K562 (cell line): ENCODE measurements at regions not wholly inside any gene's neighbourhood (a gene's known extent, or its start where the extent isn't known, plus 50 kb on each side); places are given as distances from the start of the nearest gene placed in this dataset.

Experiments used
- ATAC-seq: fragments of 200-7000 bp; cut with Tn5 transposase; 3 replicates; pipeline ENCODE4 v1.9.1; 2020; ENCODE audit warnings: moderate library complexity
- BruUV-seq: library from RNA; stranded (reverse); fragments of 400-500 nt; replicated peaks from 2 replicates; lab custom pipeline; 2021; lab: Mats Ljungman, UMichigan
- CTCF ChIA-PET: fragments of 300-600 bp; formaldehyde crosslinking; extraction: SDS; loops from one replicate; lab custom pipeline; 2021; ENCODE audit warnings: low intra/inter-chr PET ratio; lab: Yijun Ruan, JAX
- POLR2A ChIA-PET: fragments of 300-600, 350-650 bp; sonication (Branson Sonifier 250); formaldehyde crosslinking; extraction: SDS; loops from one replicate; lab custom pipeline; 2021; ENCODE audit warnings: antibody characterized with exemption, inconsistent platforms; lab: Yijun Ruan, JAX
- DNase-seq, 4 experiments: peaks; one replicate each; pipeline versions ENCODE4 v3.0.0 to v3.0.0-alpha.2; 2011 to 2018; ENCODE audit warnings: low spot score in 3 of 4, mixed read lengths in 3 of 4; ENCODE audit errors: extremely low read depth in 1 of 4
- FAIRE-seq: peaks from 2 replicates; lab custom pipeline; 2011; peaks lifted over from hg19 to GRCh38; lab: Jason Lieb, UNC
- H2AFZ ChIP-seq: 2 replicates; pipeline ENCODE4 v1.6.0; 2011; ENCODE audit warnings: low read depth, low read length, control low read depth, inconsistent platforms
- H3K27ac ChIP-seq: fragments of 200-600 bp; 3 replicates; pipeline ENCODE4 v1.8.0; 2011; ENCODE audit warnings: low read depth, mild to moderate bottlenecking, control low read depth, inconsistent platforms, low read length, moderate library complexity, mixed read lengths; ENCODE audit errors: extremely low read depth
- H3K27me3 ChIP-seq, 2 experiments: fragments of 300-600 bp in 1 of 2; 2 replicates in 1 of 2; 3 replicates in 1 of 2; pipeline versions ENCODE4 v1.6.0 to v1.8.0; 2011; ENCODE audit warnings: inconsistent platforms in 2 of 2, low read length in 2 of 2, mild to moderate bottlenecking in 1 of 2, mixed read lengths in 1 of 2, moderate library complexity in 1 of 2; ENCODE audit not compliant: control insufficient read depth in 2 of 2, insufficient read depth in 2 of 2
- H3K36me3 ChIP-seq: fragments of 300-600 bp; 3 replicates; pipeline ENCODE4 v1.8.0; 2011; ENCODE audit warnings: mild to moderate bottlenecking, low read length, inconsistent platforms; ENCODE audit not compliant: control insufficient read depth, insufficient read depth
- H3K4me1 ChIP-seq, 2 experiments: fragments of 200-600 bp in 1 of 2; replicated peaks in 1 of 2; 2 replicates in 1 of 2; 3 replicates in 1 of 2; pipeline versions ENCODE4 v1.5.1 to v1.8.0; 2011; ENCODE audit warnings: inconsistent platforms in 2 of 2, low read length in 2 of 2, mild to moderate bottlenecking in 1 of 2, mixed read lengths in 1 of 2, moderate library complexity in 1 of 2; ENCODE audit not compliant: control insufficient read depth in 2 of 2, insufficient read depth in 2 of 2
- H3K4me2 ChIP-seq: 2 replicates; pipeline ENCODE4 v1.6.1; 2011; ENCODE audit warnings: low read length, control low read depth, inconsistent platforms, mixed read lengths; ENCODE audit not compliant: insufficient read depth
- H3K4me3 ChIP-seq: fragments of 200-600 bp; sonication (generic), shearing (Covaris generic); 2 replicates; pipeline ENCODE4 v1.5.1; 2016; ENCODE audit warnings: control low read depth, inconsistent platforms
- H3K79me2 ChIP-seq: fragments of 200-600 bp; 3 replicates; pipeline ENCODE4 v1.8.0; 2011; ENCODE audit warnings: low read length, inconsistent platforms; ENCODE audit not compliant: control insufficient read depth, insufficient read depth
- H3K9ac ChIP-seq, 2 experiments: 2 replicates each; pipeline versions ENCODE4 v1.6.0 to v1.6.1; 2011; ENCODE audit warnings: low read depth in 2 of 2, low read length in 2 of 2, control low read depth in 1 of 2, inconsistent platforms in 1 of 2, mild to moderate bottlenecking in 1 of 2, mixed read lengths in 1 of 2; ENCODE audit not compliant: insufficient read depth in 1 of 2
- H3K9me1 ChIP-seq: one replicate; pipeline ENCODE4 v1.6.0; 2011; ENCODE audit warnings: inconsistent platforms, mild to moderate bottlenecking, low read length, moderate library complexity; ENCODE audit not compliant: control insufficient read depth, insufficient read depth
- H3K9me3 ChIP-seq: replicated peaks from 2 replicates; pipeline ENCODE4 v1.5.1; 2011; ENCODE audit warnings: low read depth, low read length, inconsistent platforms; ENCODE audit not compliant: control insufficient read depth, insufficient read depth
- H4K20me1 ChIP-seq: replicated peaks from 2 replicates; pipeline ENCODE4 v1.6.1; 2011; ENCODE audit warnings: low read length, inconsistent platforms, mixed read lengths; ENCODE audit not compliant: control insufficient read depth, insufficient read depth
- FOXA1 ChIP-seq: fragments of 450-650 bp; IDR thresholded peaks from 2 replicates; pipeline ENCODE4 v1.6.1; 2016; ENCODE audit warnings: mild to moderate bottlenecking, borderline replicate concordance
- GTF3C2 ChIP-seq: IDR thresholded peaks from 3 replicates; pipeline ENCODE4 v1.6.1; 2011; ENCODE audit warnings: borderline replicate concordance, mild to moderate bottlenecking, moderate library complexity; ENCODE audit not compliant: insufficient read length; ENCODE audit errors: extremely low read depth
- MYNN ChIP-seq, 2 experiments: sonication (generic); formaldehyde crosslinking in 1 of 2; IDR thresholded peaks; 2 replicates each; pipeline versions ENCODE4 v1.5.0 to v1.6.1; 2016 to 2020; ENCODE audit warnings: antibody characterized with exemption in 1 of 2, missing genetic modification reagents in 1 of 2
- NCOR1 ChIP-seq: fragments of 450-650 bp; IDR thresholded peaks from 2 replicates; pipeline ENCODE4 v1.6.1; 2016; ENCODE audit warnings: mild to moderate bottlenecking, moderate library complexity
- NFIC ChIP-seq: fragments of 450-650 bp; IDR thresholded peaks from 2 replicates; pipeline ENCODE4 v1.6.1; 2017; ENCODE audit warnings: mild to moderate bottlenecking, inconsistent platforms
- ZHX1 ChIP-seq: fragments of 150-350 bp; conservative IDR thresholded peaks from 2 replicates; pipeline ENCODE4 v1.6.1; 2014; ENCODE audit warnings: low read length
- ZNF263 ChIP-seq: sonication (generic); formaldehyde crosslinking; IDR thresholded peaks from 2 replicates; pipeline ENCODE4 v1.8.0; 2022; ENCODE audit warnings: mild to moderate bottlenecking, missing genetic modification reagents, borderline replicate concordance
- ZNF668 ChIP-seq: fragments of 250-450 bp; sonication (Bioruptor Pico); IDR thresholded peaks from 2 replicates; pipeline ENCODE4 v1.8.0; 2022; ENCODE audit warnings: mild to moderate bottlenecking, inconsistent platforms
- ZNF707 ChIP-seq: fragments of 250-450 bp; sonication (Bioruptor Pico); conservative IDR thresholded peaks from 2 replicates; pipeline ENCODE4 v1.8.0; 2022; ENCODE audit warnings: inconsistent platforms, mild to moderate bottlenecking, moderate library complexity
- WGBS: fragments of 100-300 bp; shearing (Covaris generic); methylation state at CpG from one replicate; pipeline ENCODE4 v1.1.6; 2016; ENCODE audit warnings: low coverage, mixed read lengths; ENCODE audit not compliant: insufficient coverage; ENCODE audit errors: missing lambda C conversion rate; 5-methylcytosine and 5-hydroxymethylcytosine counted together
- in situ Hi-C: fragments of 300-500 bp; cut with MboI; formaldehyde crosslinking; loops from 4 replicates; pipeline ENCODE4 v1.15.0; 2018; ENCODE audit warnings: inconsistent platforms, mixed read lengths
- intact Hi-C: fragments of 100-400 bp; cut with micrococcal nuclease; formaldehyde crosslinking; loops from 2 replicates; pipeline ENCODE4 v1.14.2; 2022
- TF ChIP-seq, protein P1 (sequence below): sonication (generic); formaldehyde crosslinking; IDR thresholded peaks from 2 replicates; pipeline ENCODE4 v1.8.0; 2022; ENCODE audit warnings: mild to moderate bottlenecking, missing genetic modification reagents
- TF ChIP-seq, protein P2 (sequence below): fragments of 250-450 bp; sonication (Bioruptor Pico); IDR thresholded peaks from 2 replicates; pipeline ENCODE4 v1.6.1; 2021; ENCODE audit warnings: mild to moderate bottlenecking

- Histone ChIP-seq H3K9ac (no peak overlapping the region), H4K20me1 (no peaks in the 10 kb centered on the region), H3K4me1 (no peaks in the 10 kb centered on the region; a peak in 1 of 5 replicates), H3K36me3 (no peaks in the 10 kb centered on the region), H3K79me2 (no peaks in the 10 kb centered on the region), H3K27ac (no peak overlapping the region), H3K9me1 (no peaks in the 10 kb centered on the region), H2AFZ (no peak overlapping the region), H3K27me3 (no peaks in the 10 kb centered on the region), H3K4me2 (no peak overlapping the region), H3K4me3 (no peak overlapping the region), H3K9me3 (no peaks in the 10 kb centered on the region)
- intact Hi-C loops (no loop called here), in situ Hi-C loops (no loop called here)
- CTCF ChIA-PET: no interaction called here
- DNase-seq: no peak
- WGBS: 6% methylated on average over 6 of the region's 6 CpGs
- FAIRE-seq: no peak
- POLR2A ChIA-PET: interaction anchor here (0.8 kb wide), 1 partner anchor 9 kb away, joined by 4 read pairs; no protein-coding TSS in a partner anchor
- no TSS peak for BruUV-seq
- ATAC-seq: no peak
- TF ChIP-seq ZHX1: no peak
- TF ChIP-seq FOXA1: no peak
- no peak for TF ChIP-seq ZNF263 (CRISPR knock-in tag)
- no peak for TF ChIP-seq ZNF668 (CRISPR knock-in tag)
- no peak for TF ChIP-seq GTF3C2
- TF ChIP-seq, protein P1, sequence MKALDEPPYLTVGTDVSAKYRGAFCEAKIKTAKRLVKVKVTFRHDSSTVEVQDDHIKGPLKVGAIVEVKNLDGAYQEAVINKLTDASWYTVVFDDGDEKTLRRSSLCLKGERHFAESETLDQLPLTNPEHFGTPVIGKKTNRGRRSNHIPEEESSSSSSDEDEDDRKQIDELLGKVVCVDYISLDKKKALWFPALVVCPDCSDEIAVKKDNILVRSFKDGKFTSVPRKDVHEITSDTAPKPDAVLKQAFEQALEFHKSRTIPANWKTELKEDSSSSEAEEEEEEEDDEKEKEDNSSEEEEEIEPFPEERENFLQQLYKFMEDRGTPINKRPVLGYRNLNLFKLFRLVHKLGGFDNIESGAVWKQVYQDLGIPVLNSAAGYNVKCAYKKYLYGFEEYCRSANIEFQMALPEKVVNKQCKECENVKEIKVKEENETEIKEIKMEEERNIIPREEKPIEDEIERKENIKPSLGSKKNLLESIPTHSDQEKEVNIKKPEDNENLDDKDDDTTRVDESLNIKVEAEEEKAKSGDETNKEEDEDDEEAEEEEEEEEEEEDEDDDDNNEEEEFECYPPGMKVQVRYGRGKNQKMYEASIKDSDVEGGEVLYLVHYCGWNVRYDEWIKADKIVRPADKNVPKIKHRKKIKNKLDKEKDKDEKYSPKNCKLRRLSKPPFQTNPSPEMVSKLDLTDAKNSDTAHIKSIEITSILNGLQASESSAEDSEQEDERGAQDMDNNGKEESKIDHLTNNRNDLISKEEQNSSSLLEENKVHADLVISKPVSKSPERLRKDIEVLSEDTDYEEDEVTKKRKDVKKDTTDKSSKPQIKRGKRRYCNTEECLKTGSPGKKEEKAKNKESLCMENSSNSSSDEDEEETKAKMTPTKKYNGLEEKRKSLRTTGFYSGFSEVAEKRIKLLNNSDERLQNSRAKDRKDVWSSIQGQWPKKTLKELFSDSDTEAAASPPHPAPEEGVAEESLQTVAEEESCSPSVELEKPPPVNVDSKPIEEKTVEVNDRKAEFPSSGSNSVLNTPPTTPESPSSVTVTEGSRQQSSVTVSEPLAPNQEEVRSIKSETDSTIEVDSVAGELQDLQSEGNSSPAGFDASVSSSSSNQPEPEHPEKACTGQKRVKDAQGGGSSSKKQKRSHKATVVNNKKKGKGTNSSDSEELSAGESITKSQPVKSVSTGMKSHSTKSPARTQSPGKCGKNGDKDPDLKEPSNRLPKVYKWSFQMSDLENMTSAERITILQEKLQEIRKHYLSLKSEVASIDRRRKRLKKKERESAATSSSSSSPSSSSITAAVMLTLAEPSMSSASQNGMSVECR (CRISPR knock-in tag): no peak
- TF ChIP-seq, protein P2, sequence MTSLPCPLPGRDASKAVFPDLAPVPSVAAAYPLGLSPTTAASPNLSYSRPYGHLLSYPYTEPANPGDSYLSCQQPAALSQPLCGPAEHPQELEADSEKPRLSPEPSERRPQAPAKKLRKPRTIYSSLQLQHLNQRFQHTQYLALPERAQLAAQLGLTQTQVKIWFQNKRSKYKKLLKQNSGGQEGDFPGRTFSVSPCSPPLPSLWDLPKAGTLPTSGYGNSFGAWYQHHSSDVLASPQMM (CRISPR knock-in tag): no peak
- no peak for TF ChIP-seq ZNF707
- no peak for TF ChIP-seq MYNN (IDR thresholded peaks at IDR 0.05)
- no peak for TF ChIP-seq MYNN (CRISPR knock-in tag; IDR thresholded peaks at IDR 0.05)
- no peak for TF ChIP-seq NCOR1
- no peak for TF ChIP-seq NFIC
Measured at GRCh38 chr12:22835431-22835830, 210.5 kb downstream of the ETNK1 start.
